ENCODE measurements at regions not wholly inside any gene's neighbourhood (a gene's known extent, or its start where the extent isn't known, plus 50 kb on each side); places are given as distances from the start of the nearest gene placed in this dataset.

- Histone ChIP-seq H3K4me1 (no peaks in the 10 kb centered on the region), H3K9me3 (peaks cover 0 to 27% (median 16%) of the 10 kb centered on the region in 4 donors), H3K27ac (no peak overlapping the region), H3K27me3 (no peaks in the 10 kb centered on the region), H3K36me3 (no peaks in the 10 kb centered on the region), H3K4me3 (no peak overlapping the region)
- no peak for DNase-seq
- intact Hi-C loops (cut with DNase I; ENCODE audit: low total_unique reads) = no loop called here
- TF ChIP-seq CTCF (IDR thresholded peaks at IDR 0.05) (no peak), EP300 (IDR thresholded peaks at IDR 0.05) (no peak), POLR2A (IDR thresholded peaks at IDR 0.05) (no peak), POLR2AphosphoS5 (IDR thresholded peaks at IDR 0.05) (no peak)
- WGBS, 5 donors = 39 to 59% (median 48%) methylated on average over 3 of the region's 3 CpGs
Measured at GRCh38 chr4:175412161-175412560, 399.9 kb downstream of the GPM6A start.

GRCh38 chr4:175412746-175413145 lies 399.3 kb downstream of the GPM6A start:
- no peaks in the 10 kb centered on the region for H3K36me3 ChIP-seq

GRCh38 chr4:175413561-175413960 lies 398.5 kb downstream of the GPM6A start:
- H3K36me3 ChIP-seq = no peaks in the 10 kb centered on the region
- no peak for DNase-seq
- no peaks in the 10 kb centered on the region for H3K27me3 ChIP-seq
- no peak overlapping the region for H3K4me3 ChIP-seq
- no peaks in the 10 kb centered on the region for H3K4me1 ChIP-seq
- no peak overlapping the region for H3K27ac ChIP-seq
- TF ChIP-seq POLR2AphosphoS5 (IDR thresholded peaks at IDR 0.05) = no peak
- 71 to 80% (median 76%) methylated on average over 5 of the region's 5 CpGs for WGBS, 5 donors
- intact Hi-C loops (cut with DNase I; ENCODE audit: low total_unique reads) = no loop called here
- peaks cover 0 to 27% (median 16%) of the 10 kb centered on the region in 4 donors for H3K9me3 ChIP-seq

More at GRCh38 chr4:175412746-175413145, 399.3 kb downstream of the GPM6A start:
- 46 to 60% (median 58%) methylated on average over 2 of the region's 2 CpGs for WGBS, 5 donors
- Histone ChIP-seq H3K27ac (no peak overlapping the region), H3K9me3 (peaks cover 0 to 27% (median 16%) of the 10 kb centered on the region in 4 donors), H3K4me1 (no peaks in the 10 kb centered on the region), H3K4me3 (no peak overlapping the region), H3K27me3 (no peaks in the 10 kb centered on the region)
- DNase-seq = no peak
- intact Hi-C loops (cut with DNase I; ENCODE audit: low total_unique reads) = no loop called here
- TF ChIP-seq POLR2A (IDR thresholded peaks at IDR 0.05) = no peak
- TF ChIP-seq CTCF (IDR thresholded peaks at IDR 0.05) = no peak
- TF ChIP-seq POLR2AphosphoS5 (IDR thresholded peaks at IDR 0.05) = no peak
- no peak for TF ChIP-seq EP300 (IDR thresholded peaks at IDR 0.05)

GRCh38 chr4:175414602-175415001 lies 397.5 kb downstream of the GPM6A start:
- H3K4me3 ChIP-seq = no peak overlapping the region
- WGBS, 5 donors = 70 to 80% (median 73%) methylated on average over 2 of the region's 2 CpGs
- H3K9me3 ChIP-seq = peaks cover 0 to 27% (median 16%) of the 10 kb centered on the region in 4 donors
- DNase-seq = no peak
- H3K27me3 ChIP-seq = no peaks in the 10 kb centered on the region
- H3K27ac ChIP-seq = no peak overlapping the region
- TF ChIP-seq EP300 (IDR thresholded peaks at IDR 0.05) (no peak), POLR2A (IDR thresholded peaks at IDR 0.05) (no peak), POLR2AphosphoS5 (IDR thresholded peaks at IDR 0.05) (no peak), CTCF (IDR thresholded peaks at IDR 0.05) (no peak)
- H3K4me1 ChIP-seq = no peaks in the 10 kb centered on the region
- H3K36me3 ChIP-seq = no peaks in the 10 kb centered on the region
- intact Hi-C loops (cut with DNase I; ENCODE audit: low total_unique reads) = no loop called here

- no peaks in the 10 kb centered on the region for H3K4me1 ChIP-seq
- H3K27ac ChIP-seq = no peak overlapping the region
- DNase-seq = no peak
- intact Hi-C loops (cut with DNase I; ENCODE audit: low total_unique reads) = no loop called here
- no peak overlapping the region for H3K4me3 ChIP-seq
- no peaks in the 10 kb centered on the region for H3K36me3 ChIP-seq
- no peak for TF ChIP-seq POLR2A (IDR thresholded peaks at IDR 0.05)
- no peak for TF ChIP-seq EP300 (IDR thresholded peaks at IDR 0.05)
- no peak for TF ChIP-seq POLR2AphosphoS5 (IDR thresholded peaks at IDR 0.05)
- no peak for TF ChIP-seq CTCF (IDR thresholded peaks at IDR 0.05)
- WGBS, 5 donors = 70 to 77% (median 74%) methylated on average over 3 of the region's 3 CpGs
- no peaks in the 10 kb centered on the region for H3K27me3 ChIP-seq
- peaks cover 0 to 24% (median 11%) of the 10 kb centered on the region in 4 donors for H3K9me3 ChIP-seq
Measured at GRCh38 chr4:175418516-175418915, 393.5 kb downstream of the GPM6A start.
